ENCODE measurements at regions not wholly inside any gene's neighbourhood (a gene's known extent, or its start where the extent isn't known, plus 50 kb on each side); places are given as distances from the start of the nearest gene placed in this dataset.
A peak's percentile ranks its signal among the peaks of the same experiment; 100 is the strongest.

DNA sequence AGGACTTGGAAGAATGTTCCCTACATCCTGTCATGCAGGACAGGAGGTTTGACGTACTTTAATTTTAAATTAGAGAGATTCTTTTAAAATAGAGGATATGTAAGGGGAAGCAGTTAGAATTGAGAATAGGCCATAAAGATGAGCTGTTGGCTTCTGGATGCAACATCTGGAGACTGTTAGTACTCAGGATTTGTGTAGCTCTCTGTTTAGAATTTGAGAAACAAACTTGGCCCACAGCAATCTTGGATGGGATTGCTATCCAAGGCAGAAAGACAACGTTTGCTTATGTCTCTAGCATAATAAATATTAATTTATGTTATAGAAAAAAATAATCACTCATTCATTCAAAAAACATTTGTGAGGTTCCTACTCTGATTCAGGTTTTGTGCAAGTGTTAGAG is 398.4 kb upstream of the NOVA1 start:
- H3K36me3 ChIP-seq (ENCODE audit: control insufficient read depth, insufficient read depth, low read length): no peaks in the 10 kb centered on the region
- no CpG with 5 or more reads among the region's 2 CpGs for WGBS (ENCODE audit: insufficient coverage)
- H3K4me3 ChIP-seq (ENCODE audit: low read depth, low read length): no peak overlapping the region
- no peaks in the 10 kb centered on the region for H3K9me3 ChIP-seq (ENCODE audit: control insufficient read depth, insufficient read depth, low read length)
- H3K27me3 ChIP-seq (ENCODE audit: control insufficient read depth, insufficient read depth, low read length): no peaks in the 10 kb centered on the region
- no peaks in the 10 kb centered on the region for H3K4me1 ChIP-seq (ENCODE audit: control insufficient read depth, insufficient read depth, low read length)
- no peak overlapping the region for H3K27ac ChIP-seq (ENCODE audit: low read depth, low read length)
- no peak for DNase-seq (ENCODE audit: low read depth in 4 of 6, low spot score in 6 of 6)

DNA sequence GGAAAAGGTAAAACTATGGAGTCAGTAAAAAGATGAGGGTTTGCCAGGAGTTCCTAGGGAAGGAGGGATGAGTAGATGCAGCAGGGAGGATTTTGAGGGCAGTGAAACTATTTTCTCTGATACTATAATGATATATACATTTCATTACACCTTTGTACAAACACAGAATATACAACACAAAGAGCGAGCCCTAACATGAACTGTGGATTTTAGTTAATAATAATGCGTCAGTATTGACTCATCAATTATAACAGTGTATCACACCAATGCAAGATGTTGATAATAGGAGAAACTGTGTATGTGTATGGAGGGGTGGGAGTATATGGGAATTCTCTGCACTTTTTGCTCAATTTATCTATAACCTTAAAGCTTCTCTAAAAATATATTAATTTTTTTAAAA is 404.3 kb upstream of the NOVA1 start:
- H3K27ac ChIP-seq (ENCODE audit: low read depth, low read length): no peak overlapping the region
- H3K4me3 ChIP-seq (ENCODE audit: low read depth, low read length): no peak overlapping the region
- no peak for DNase-seq (ENCODE audit: low read depth in 4 of 6, low spot score in 6 of 6)
- H3K4me1 ChIP-seq (ENCODE audit: control insufficient read depth, insufficient read depth, low read length): no peaks in the 10 kb centered on the region
- H3K27me3 ChIP-seq (ENCODE audit: control insufficient read depth, insufficient read depth, low read length): no peaks in the 10 kb centered on the region
- H3K36me3 ChIP-seq (ENCODE audit: control insufficient read depth, insufficient read depth, low read length): no peaks in the 10 kb centered on the region
- no peaks in the 10 kb centered on the region for H3K9me3 ChIP-seq (ENCODE audit: control insufficient read depth, insufficient read depth, low read length)
- no CpG with 5 or more reads among the region's 2 CpGs for WGBS (ENCODE audit: insufficient coverage)

DNA sequence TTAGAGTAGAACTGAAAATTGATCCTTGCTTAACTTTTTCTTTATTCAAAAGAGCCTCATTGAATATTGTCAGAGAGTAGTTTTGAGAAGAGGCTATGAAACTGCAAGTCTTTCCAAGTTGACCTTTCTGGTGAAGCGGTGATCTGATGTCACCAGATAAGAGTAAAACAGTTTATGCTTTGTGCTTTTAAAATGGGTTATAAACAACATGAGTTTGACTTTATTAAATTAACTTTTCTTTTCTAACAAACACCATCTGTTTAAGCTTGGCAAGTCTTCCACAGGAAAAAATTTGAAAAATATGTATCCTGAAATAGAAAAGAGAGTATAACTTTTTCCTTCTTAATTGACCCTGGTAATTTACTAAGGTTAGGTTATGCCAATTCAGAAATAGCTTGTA is 408.7 kb upstream of the NOVA1 start:
- no peaks in the 10 kb centered on the region for H3K36me3 ChIP-seq (ENCODE audit: control insufficient read depth, insufficient read depth, low read length)
- H3K27ac ChIP-seq (ENCODE audit: low read depth, low read length): no peak overlapping the region
- H3K4me1 ChIP-seq (ENCODE audit: control insufficient read depth, insufficient read depth, low read length): no peaks in the 10 kb centered on the region
- no peak for DNase-seq (ENCODE audit: low read depth in 4 of 6, low spot score in 6 of 6)
- whole genome bisulfite sequencing (ENCODE audit: insufficient coverage): no CpG with 5 or more reads among the region's 1 CpG
- no peaks in the 10 kb centered on the region for H3K27me3 ChIP-seq (ENCODE audit: control insufficient read depth, insufficient read depth, low read length)
- no peaks in the 10 kb centered on the region for H3K9me3 ChIP-seq (ENCODE audit: control insufficient read depth, insufficient read depth, low read length)
- H3K4me3 ChIP-seq (ENCODE audit: low read depth, low read length): no peak overlapping the region

DNA sequence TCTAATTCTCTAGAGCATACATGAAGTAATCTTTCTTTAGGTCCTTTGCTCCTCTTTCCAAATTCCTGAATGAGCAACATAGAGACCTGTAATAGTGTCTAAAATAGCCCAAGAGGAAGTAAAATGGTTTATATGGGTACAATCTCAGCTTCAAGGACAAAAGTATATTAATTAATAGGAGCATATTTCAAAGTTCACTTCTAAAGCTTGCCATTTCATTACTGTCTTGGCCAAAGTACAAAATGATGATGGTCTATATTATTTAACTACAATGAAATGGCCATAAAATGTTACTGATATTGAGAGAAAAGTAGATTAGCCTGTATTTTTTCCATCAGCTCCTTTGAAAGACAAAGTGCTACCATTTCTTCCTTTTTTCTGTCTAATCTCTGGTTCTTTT is 410.4 kb upstream of the NOVA1 start:
- no peak for DNase-seq (ENCODE audit: low read depth in 4 of 6, low spot score in 6 of 6)
- Histone ChIP-seq H3K9me3 (ENCODE audit: control insufficient read depth, insufficient read depth, low read length) (no peaks in the 10 kb centered on the region), H3K27ac (ENCODE audit: low read depth, low read length) (no peak overlapping the region), H3K36me3 (ENCODE audit: control insufficient read depth, insufficient read depth, low read length) (no peaks in the 10 kb centered on the region), H3K4me3 (ENCODE audit: low read depth, low read length) (no peak overlapping the region), H3K27me3 (ENCODE audit: control insufficient read depth, insufficient read depth, low read length) (no peaks in the 10 kb centered on the region), H3K4me1 (ENCODE audit: control insufficient read depth, insufficient read depth, low read length) (no peaks in the 10 kb centered on the region)

DNA sequence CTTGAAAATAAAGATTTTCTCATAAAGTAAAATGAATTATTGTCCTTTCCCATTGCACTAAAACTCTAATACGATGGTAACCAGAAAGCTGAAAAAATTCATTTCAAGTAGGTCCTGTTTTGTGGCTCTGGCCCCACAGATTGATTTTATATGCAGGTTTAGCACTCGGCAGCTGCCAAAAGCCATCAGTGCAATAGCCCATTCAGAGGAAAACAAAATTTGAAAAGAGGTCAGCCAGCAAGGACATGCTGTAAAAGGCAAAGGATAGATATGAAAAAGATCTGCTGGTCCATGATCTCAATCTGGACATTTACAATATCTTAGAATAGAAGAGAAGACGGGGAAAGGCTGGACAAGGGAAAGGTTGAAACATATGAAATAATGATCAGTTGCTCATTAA is 414.8 kb upstream of the NOVA1 start:
- 75% methylated on average over 2 of the region's 3 CpGs for WGBS (ENCODE audit: insufficient coverage)
- no peaks in the 10 kb centered on the region for H3K9me3 ChIP-seq (ENCODE audit: control insufficient read depth, insufficient read depth, low read length)
- DNase-seq (ENCODE audit: low read depth in 4 of 6, low spot score in 6 of 6): no peak
- no peak overlapping the region for H3K4me3 ChIP-seq (ENCODE audit: low read depth, low read length)
- H3K27ac ChIP-seq (ENCODE audit: low read depth, low read length): no peak overlapping the region
- H3K36me3 ChIP-seq (ENCODE audit: control insufficient read depth, insufficient read depth, low read length): no peaks in the 10 kb centered on the region
- no peaks in the 10 kb centered on the region for H3K4me1 ChIP-seq (ENCODE audit: control insufficient read depth, insufficient read depth, low read length)
- H3K27me3 ChIP-seq (ENCODE audit: control insufficient read depth, insufficient read depth, low read length): no peaks in the 10 kb centered on the region

DNA sequence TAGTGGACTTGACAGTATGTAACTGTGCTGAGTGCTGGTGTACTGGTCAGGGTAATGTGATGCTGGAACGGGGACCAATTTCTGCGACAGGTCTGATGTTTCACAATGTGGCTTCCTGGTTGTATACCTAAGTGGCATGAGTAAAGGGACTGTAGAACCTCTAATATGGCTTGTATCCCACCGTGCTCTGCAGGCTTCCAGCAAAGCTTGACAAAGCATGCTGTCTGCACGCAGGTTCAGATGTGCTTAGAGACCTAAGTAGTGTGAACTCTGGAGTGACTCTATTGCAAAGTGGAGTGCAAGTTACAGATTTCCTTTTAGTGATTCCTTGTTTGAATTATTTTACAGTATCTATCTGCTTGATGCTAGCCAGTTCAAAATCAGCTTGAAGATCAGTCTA is 415.8 kb upstream of the NOVA1 start:
- 58% methylated on average over 4 of the region's 4 CpGs for WGBS (ENCODE audit: insufficient coverage)
- no peaks in the 10 kb centered on the region for H3K4me1 ChIP-seq (ENCODE audit: control insufficient read depth, insufficient read depth, low read length)
- no peaks in the 10 kb centered on the region for H3K36me3 ChIP-seq (ENCODE audit: control insufficient read depth, insufficient read depth, low read length)
- no peaks in the 10 kb centered on the region for H3K9me3 ChIP-seq (ENCODE audit: control insufficient read depth, insufficient read depth, low read length)
- H3K27ac ChIP-seq (ENCODE audit: low read depth, low read length): no peak overlapping the region
- no peak overlapping the region for H3K4me3 ChIP-seq (ENCODE audit: low read depth, low read length)
- no peak for DNase-seq (ENCODE audit: low read depth in 4 of 6, low spot score in 6 of 6)
- no peaks in the 10 kb centered on the region for H3K27me3 ChIP-seq (ENCODE audit: control insufficient read depth, insufficient read depth, low read length)

DNA sequence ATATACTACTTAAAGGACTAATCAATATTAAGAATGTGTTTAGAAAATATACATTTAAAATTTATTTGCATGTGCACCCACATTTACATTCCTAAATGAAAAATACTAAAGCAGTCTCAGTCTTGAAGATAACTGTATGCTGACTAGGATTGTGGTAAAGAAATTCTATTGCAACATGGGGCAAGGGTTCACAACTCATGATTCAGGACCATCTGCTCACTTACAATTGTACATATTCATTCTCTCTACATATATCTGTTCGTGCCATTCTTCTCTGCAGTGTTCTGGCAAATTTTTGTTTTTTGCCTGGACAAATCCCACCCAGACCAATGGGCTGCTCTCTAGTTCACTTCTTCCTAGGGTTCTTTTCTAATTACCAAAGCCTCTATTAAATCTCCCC is 417.2 kb upstream of the NOVA1 start:
- Histone ChIP-seq H3K27me3 (ENCODE audit: control insufficient read depth, insufficient read depth, low read length) (no peaks in the 10 kb centered on the region), H3K4me3 (ENCODE audit: low read depth, low read length) (no peak overlapping the region), H3K36me3 (ENCODE audit: control insufficient read depth, insufficient read depth, low read length) (no peaks in the 10 kb centered on the region), H3K9me3 (ENCODE audit: control insufficient read depth, insufficient read depth, low read length) (no peaks in the 10 kb centered on the region), H3K27ac (ENCODE audit: low read depth, low read length) (no peak overlapping the region), H3K4me1 (ENCODE audit: control insufficient read depth, insufficient read depth, low read length) (no peaks in the 10 kb centered on the region)
- no peak for DNase-seq (ENCODE audit: low read depth in 4 of 6, low spot score in 6 of 6)
- 75% methylated on average over 1 of the region's 1 CpG for WGBS (ENCODE audit: insufficient coverage)

DNA sequence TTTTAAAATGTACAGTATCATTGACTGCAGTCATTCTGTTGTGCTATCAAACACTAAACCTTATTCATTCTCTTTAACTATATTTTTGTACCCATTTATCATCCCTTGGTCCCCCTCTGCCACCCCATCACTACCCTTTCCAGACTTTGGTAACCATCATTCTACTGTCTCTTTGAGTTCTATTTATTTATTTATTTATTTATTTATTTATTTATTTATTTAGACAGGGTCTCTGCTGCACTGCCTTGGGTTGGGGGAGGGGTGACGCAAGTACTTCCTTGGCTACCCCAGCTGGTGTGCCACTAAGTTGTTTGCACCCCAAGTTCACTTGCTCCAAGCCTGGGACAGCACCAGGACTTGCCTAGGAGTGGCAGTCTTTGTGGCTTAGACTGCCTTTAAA is 427.8 kb upstream of the NOVA1 start:
- no CpG with 5 or more reads among the region's 1 CpG for WGBS (ENCODE audit: insufficient coverage)
- no peaks in the 10 kb centered on the region for H3K4me1 ChIP-seq (ENCODE audit: control insufficient read depth, insufficient read depth, low read length)
- H3K36me3 ChIP-seq (ENCODE audit: control insufficient read depth, insufficient read depth, low read length): no peaks in the 10 kb centered on the region
- no peak overlapping the region for H3K27ac ChIP-seq (ENCODE audit: low read depth, low read length)
- no peak for DNase-seq (ENCODE audit: low read depth in 4 of 6, low spot score in 6 of 6)
- no peaks in the 10 kb centered on the region for H3K9me3 ChIP-seq (ENCODE audit: control insufficient read depth, insufficient read depth, low read length)
- H3K27me3 ChIP-seq (ENCODE audit: control insufficient read depth, insufficient read depth, low read length): no peaks in the 10 kb centered on the region
- H3K4me3 ChIP-seq (ENCODE audit: low read depth, low read length): no peak overlapping the region

DNA sequence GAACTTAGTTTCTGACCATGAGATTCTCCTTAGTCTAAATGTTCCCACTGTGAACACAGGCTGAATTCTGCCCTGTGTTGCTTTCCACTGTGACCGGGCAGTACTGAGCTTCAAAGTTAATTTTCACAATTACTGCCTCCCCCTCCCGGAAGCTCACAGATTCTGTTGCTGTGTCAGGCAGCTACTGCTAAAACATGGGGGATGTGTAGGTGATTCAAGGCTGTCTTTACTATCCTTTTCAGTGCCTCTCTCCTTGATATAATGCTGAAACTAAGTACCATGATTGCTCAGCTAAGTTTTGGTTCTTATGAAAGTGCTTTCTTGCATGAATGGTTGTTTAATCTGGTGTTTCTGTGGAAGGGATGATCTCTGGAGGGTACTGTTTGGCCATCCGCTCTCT is 428.3 kb upstream of the NOVA1 start:
- no peaks in the 10 kb centered on the region for H3K4me1 ChIP-seq (ENCODE audit: control insufficient read depth, insufficient read depth, low read length)
- 57% methylated on average over 1 of the region's 3 CpGs for WGBS (ENCODE audit: insufficient coverage)
- H3K27me3 ChIP-seq (ENCODE audit: control insufficient read depth, insufficient read depth, low read length): no peaks in the 10 kb centered on the region
- no peaks in the 10 kb centered on the region for H3K9me3 ChIP-seq (ENCODE audit: control insufficient read depth, insufficient read depth, low read length)
- no peak overlapping the region for H3K27ac ChIP-seq (ENCODE audit: low read depth, low read length)
- no peak for DNase-seq (ENCODE audit: low read depth in 4 of 6, low spot score in 6 of 6)
- no peak overlapping the region for H3K4me3 ChIP-seq (ENCODE audit: low read depth, low read length)
- no peaks in the 10 kb centered on the region for H3K36me3 ChIP-seq (ENCODE audit: control insufficient read depth, insufficient read depth, low read length)

DNA sequence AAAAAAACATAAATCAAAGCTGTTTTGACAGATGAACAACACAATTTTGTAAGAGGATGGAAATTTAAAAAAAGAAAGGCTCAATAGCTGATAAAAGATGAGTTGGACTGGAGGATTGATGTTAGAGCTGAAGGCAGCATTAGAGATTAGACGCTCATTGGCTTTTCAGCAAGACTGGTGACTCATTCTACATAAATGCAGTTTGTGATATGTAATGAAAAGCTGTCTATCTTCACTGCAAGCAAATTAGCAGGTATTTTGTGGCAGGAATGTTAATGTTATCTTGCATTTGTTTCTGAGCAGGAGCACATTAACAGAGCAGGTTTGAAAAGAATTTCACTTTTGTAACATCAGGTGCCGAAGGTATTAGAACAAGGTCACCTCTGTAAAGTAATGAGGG is 442.7 kb upstream of the NOVA1 start:
- H3K27me3 ChIP-seq (ENCODE audit: control insufficient read depth, insufficient read depth, low read length): no peaks in the 10 kb centered on the region
- no peaks in the 10 kb centered on the region for H3K9me3 ChIP-seq (ENCODE audit: control insufficient read depth, insufficient read depth, low read length)
- DNase-seq (ENCODE audit: low read depth in 4 of 6, low spot score in 6 of 6): peak in 1 of 6 donors; percentile 61
- H3K27ac ChIP-seq (ENCODE audit: low read depth, low read length): no peak overlapping the region
- WGBS (ENCODE audit: insufficient coverage): 80% methylated on average over 1 of the region's 2 CpGs
- H3K4me1 ChIP-seq (ENCODE audit: control insufficient read depth, insufficient read depth, low read length): no peaks in the 10 kb centered on the region
- H3K36me3 ChIP-seq (ENCODE audit: control insufficient read depth, insufficient read depth, low read length): no peaks in the 10 kb centered on the region
- no peak overlapping the region for H3K4me3 ChIP-seq (ENCODE audit: low read depth, low read length)

DNA sequence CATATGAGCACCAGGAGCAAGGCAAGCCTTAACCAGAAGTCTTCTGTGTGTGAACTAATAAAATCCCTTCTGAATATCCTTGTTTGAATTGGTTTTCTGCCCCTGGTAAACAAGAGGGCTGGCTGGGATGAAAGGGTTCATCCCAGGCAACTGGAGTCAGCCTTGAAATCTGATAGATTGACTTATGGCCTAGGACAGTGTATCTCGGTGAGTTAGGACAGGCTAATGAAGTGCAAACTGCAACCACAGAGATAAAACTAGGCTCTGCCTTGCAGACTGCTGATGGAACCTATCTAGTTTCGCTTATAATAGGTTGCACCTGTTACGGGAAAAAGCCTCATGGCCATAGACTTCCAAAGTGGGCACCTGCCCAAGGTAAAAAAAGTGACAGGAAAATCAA is 451.9 kb upstream of the NOVA1 start:
- Histone ChIP-seq H3K27ac (ENCODE audit: low read depth, low read length) (no peak overlapping the region), H3K36me3 (ENCODE audit: control insufficient read depth, insufficient read depth, low read length) (no peaks in the 10 kb centered on the region), H3K27me3 (ENCODE audit: control insufficient read depth, insufficient read depth, low read length) (no peaks in the 10 kb centered on the region), H3K9me3 (ENCODE audit: control insufficient read depth, insufficient read depth, low read length) (no peaks in the 10 kb centered on the region), H3K4me3 (ENCODE audit: low read depth, low read length) (no peak overlapping the region), H3K4me1 (ENCODE audit: control insufficient read depth, insufficient read depth, low read length) (no peaks in the 10 kb centered on the region)
- 73% methylated on average over 3 of the region's 3 CpGs for WGBS (ENCODE audit: insufficient coverage)
- DNase-seq (ENCODE audit: low read depth in 4 of 6, low spot score in 6 of 6): no peak

All from spinal cord (tissue), 9 donors.